ENCODE measurements at regions not wholly inside any gene's neighbourhood (a gene's known extent, or its start where the extent isn't known, plus 50 kb on each side); places are given as distances from the start of the nearest gene placed in this dataset.

- ATAC-seq, result no peak
- H3K27me3 ChIP-seq, result no peaks in the 10 kb centered on the region
Observed at GRCh38 chr6:22436134-22436533, 133.2 kb upstream of the HDGFL1 start.

DNA sequence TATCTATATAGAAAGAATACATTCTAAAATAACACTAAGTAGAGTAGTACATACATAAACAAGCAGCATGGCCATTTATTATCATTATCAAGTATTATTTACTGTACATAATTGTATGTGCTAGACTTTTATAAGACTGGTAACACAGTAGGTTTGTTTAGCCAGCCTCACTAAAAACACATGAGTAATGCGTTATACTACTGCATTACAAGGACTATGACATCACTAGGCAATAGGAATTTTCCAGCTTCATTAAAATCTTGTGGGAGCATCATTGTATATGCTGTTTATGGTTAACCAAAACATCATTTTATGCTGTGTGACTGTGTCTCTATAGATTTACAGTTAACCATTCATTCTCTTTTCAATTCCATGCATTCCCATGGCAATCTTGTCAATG, 131.7 kb upstream of the HDGFL1 start:
- TF ChIP-seq CTCF (IDR thresholded peaks at IDR 0.05), result no peak
- Histone ChIP-seq H3K4me3 (no peak overlapping the region), H3K27me3 (no peaks in the 10 kb centered on the region), H3K9me3 (no peaks in the 10 kb centered on the region), H3K27ac (no peak overlapping the region), H3K4me1 (no peaks in the 10 kb centered on the region), H3K36me3 (no peaks in the 10 kb centered on the region)
- intact Hi-C loops (cut with DNase I), result no loop called here
- DNase-seq (no peak), ATAC-seq (no peak)

More at GRCh38 chr6:22436134-22436533, 133.2 kb upstream of the HDGFL1 start:
- no peaks in the 10 kb centered on the region for H3K4me1 ChIP-seq
- H3K9me3 ChIP-seq, result no peaks in the 10 kb centered on the region
- no peak overlapping the region for H3K27ac ChIP-seq
- no peak for TF ChIP-seq CTCF (IDR thresholded peaks at IDR 0.05)
- H3K36me3 ChIP-seq, result no peaks in the 10 kb centered on the region
- intact Hi-C loops (cut with DNase I), result no loop called here
- no peak overlapping the region for H3K4me3 ChIP-seq
- no peak for DNase-seq

GRCh38 chr6:22442826-22443225, 126.5 kb upstream of the HDGFL1 start:
- ATAC-seq, result peak; percentile 22
- Histone ChIP-seq H3K4me3 (no peak overlapping the region), H3K4me1 (peaks cover 4% of the 10 kb centered on the region), H3K27me3 (no peaks in the 10 kb centered on the region), H3K36me3 (no peaks in the 10 kb centered on the region), H3K27ac (no peak overlapping the region), H3K9me3 (no peaks in the 10 kb centered on the region)
- intact Hi-C loops (cut with DNase I), result no loop called here
- no peak for DNase-seq
- TF ChIP-seq CTCF (IDR thresholded peaks at IDR 0.05), result no peak

DNA sequence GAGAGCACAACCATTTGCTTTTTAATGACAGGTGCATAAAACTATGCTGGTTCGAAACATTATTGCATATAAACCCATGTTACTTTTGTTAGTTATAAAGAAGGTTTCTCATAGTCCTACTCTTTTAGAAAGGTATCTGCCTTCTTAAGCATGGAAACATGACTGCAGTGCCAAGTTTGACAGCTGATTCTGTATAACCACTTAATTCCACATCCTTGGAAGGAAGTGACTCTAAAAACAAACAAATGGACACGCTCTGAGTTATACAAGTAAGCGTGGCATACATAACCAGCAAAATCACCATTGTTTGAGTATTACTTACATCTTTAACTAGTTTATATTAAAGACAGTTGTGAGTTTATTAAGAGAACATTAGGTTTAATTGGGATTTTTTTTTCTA, 125.0 kb upstream of the HDGFL1 start:
- no peak for DNase-seq

DNA sequence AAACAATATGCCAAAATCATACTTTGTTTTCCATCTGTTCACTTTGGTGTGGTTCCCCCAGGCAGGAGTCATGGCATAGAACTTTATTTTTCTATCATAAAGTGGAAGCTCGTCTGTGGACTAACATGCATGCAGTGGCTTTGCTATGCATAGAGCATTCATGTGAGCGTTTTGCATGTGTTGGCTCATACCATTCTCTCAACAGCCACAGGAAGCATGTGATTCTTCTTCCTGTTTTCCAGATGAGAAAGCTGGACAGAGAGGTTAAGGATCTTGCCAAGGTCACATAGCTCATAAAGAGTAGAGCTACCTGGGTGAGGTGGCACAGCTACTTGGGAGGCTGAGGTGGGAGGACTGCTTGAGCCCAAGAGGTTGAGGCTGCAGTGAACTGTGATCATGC, 123.4 kb upstream of the HDGFL1 start:
- ATAC-seq (no peak), DNase-seq (no peak)
- H3K4me1 ChIP-seq, result peaks cover 4% of the 10 kb centered on the region
- TF ChIP-seq CTCF (IDR thresholded peaks at IDR 0.05), result no peak
- no peaks in the 10 kb centered on the region for H3K36me3 ChIP-seq
- no peaks in the 10 kb centered on the region for H3K27me3 ChIP-seq
- no peaks in the 10 kb centered on the region for H3K9me3 ChIP-seq
- intact Hi-C loops (cut with DNase I), result no loop called here
- no peak overlapping the region for H3K27ac ChIP-seq
- H3K4me3 ChIP-seq, result no peak overlapping the region

More for the DNA sequence above, 125.0 kb upstream of the HDGFL1 start:
- intact Hi-C loops (cut with DNase I), result no loop called here
- H3K4me1 ChIP-seq, result peaks cover 4% of the 10 kb centered on the region
- no peaks in the 10 kb centered on the region for H3K27me3 ChIP-seq
- H3K9me3 ChIP-seq, result no peaks in the 10 kb centered on the region
- H3K27ac ChIP-seq, result no peak overlapping the region
- no peak for TF ChIP-seq CTCF (IDR thresholded peaks at IDR 0.05)
- H3K4me3 ChIP-seq, result no peak overlapping the region
- ATAC-seq, result no peak
- H3K36me3 ChIP-seq, result no peaks in the 10 kb centered on the region
